Thoracic aorta (tissue), 2 donors: ENCODE measurements at regions not wholly inside any gene's neighbourhood (a gene's known extent, or its start where the extent isn't known, plus 50 kb on each side); places are given as distances from the start of the nearest gene placed in this dataset.
"Not testable (repeated sequence)": the region's sequence is repeated elsewhere in the genome, so short reads cannot be mapped to it uniquely, and the experiment has no call there.

ENCODE experiments used
- ATAC-seq: fragments of 150-250 bp; one replicate; pipeline ENCODE4 v1.8.0; 2017; ENCODE audit warnings: low read depth; ENCODE audit not compliant: insufficient number of reproducible peaks, low FRiP score
- DNase-seq: peaks from one replicate; pipeline ENCODE4 v3.0.0-alpha.2; 2020; ENCODE audit warnings: low spot score
- H3K27ac ChIP-seq, 2 donors: fragments of 200-600 bp; sonication (generic); 1 replicate in 1 of 2; 2 replicates in 1 of 2; pipeline ENCODE4 v1.5.1; 2016; ENCODE audit warnings: mild to moderate bottlenecking in 2 of 2, moderate library complexity in 2 of 2
- H3K27me3 ChIP-seq: fragments of 200-600 bp; sonication (generic); replicated peaks from 2 replicates; pipeline ENCODE4 v1.6.0; 2016; ENCODE audit warnings: mild to moderate bottlenecking; ENCODE audit not compliant: insufficient read depth
- H3K36me3 ChIP-seq: fragments of 200-600 bp; sonication (generic); one replicate; pipeline ENCODE4 v1.5.1; 2016
- H3K4me1 ChIP-seq, 2 donors: fragments of 200-600 bp; sonication (generic); 1 replicate in 1 of 2; 2 replicates in 1 of 2; pipeline versions ENCODE4 v1.5.1 to v1.6.0; 2016; ENCODE audit warnings: low read depth in 2 of 2, mild to moderate bottlenecking in 1 of 2; ENCODE audit not compliant: control insufficient read depth in 1 of 2
- H3K4me3 ChIP-seq: fragments of 200-600 bp; sonication (generic); 2 replicates; pipeline ENCODE4 v1.5.1; 2016; ENCODE audit warnings: mild to moderate bottlenecking
- H3K9me3 ChIP-seq: fragments of 200-600 bp; sonication (generic); 2 replicates; pipeline ENCODE4 v1.5.1; 2016
- CTCF ChIP-seq: fragments of 200-600 bp; sonication (generic); IDR thresholded peaks from one replicate; pipeline ENCODE4 v1.5.1; 2019; ENCODE audit warnings: antibody characterized with exemption

GRCh38 chr2:221896505-221897151 lies 324.5 kb upstream of the EPHA4 start:
- DNase-seq (no peak), ATAC-seq (no peak)
- H3K9me3 ChIP-seq = no peaks in the 10 kb centered on the region
- no peak overlapping the region for H3K27ac ChIP-seq
- TF ChIP-seq CTCF = no peak
- H3K4me1 ChIP-seq = peaks cover 0 to 6% of the 10 kb centered on the region in 2 donors
- H3K36me3 ChIP-seq = no peaks in the 10 kb centered on the region
- H3K27me3 ChIP-seq = no peaks in the 10 kb centered on the region
- H3K4me3 ChIP-seq = peak overlapping the region; percentile 39

GRCh38 chr2:221895366-221896121 lies 323.4 kb upstream of the EPHA4 start:
- no peak for ATAC-seq

GRCh38 chr2:221893501-221893900 lies 321.4 kb upstream of the EPHA4 start:
- ATAC-seq (no peak), DNase-seq (no peak)
- no peaks in the 10 kb centered on the region for H3K9me3 ChIP-seq
- H3K36me3 ChIP-seq = no peaks in the 10 kb centered on the region
- H3K27ac ChIP-seq = no peak overlapping the region
- peaks cover 0 to 6% of the 10 kb centered on the region in 2 donors for H3K4me1 ChIP-seq
- no peaks in the 10 kb centered on the region for H3K27me3 ChIP-seq
- no peak for TF ChIP-seq CTCF
- H3K4me3 ChIP-seq = no peak overlapping the region

More at GRCh38 chr2:221895366-221896121, 323.4 kb upstream of the EPHA4 start:
- Histone ChIP-seq H3K36me3 (no peaks in the 10 kb centered on the region), H3K9me3 (no peaks in the 10 kb centered on the region), H3K27me3 (no peaks in the 10 kb centered on the region), H3K4me1 (peaks cover 0 to 6% of the 10 kb centered on the region in 2 donors), H3K27ac (no peak overlapping the region), H3K4me3 (no peak overlapping the region)
- no peak for DNase-seq
- no peak for TF ChIP-seq CTCF

- DNase-seq, H3K36me3 ChIP-seq, H3K27ac ChIP-seq, H3K27me3 ChIP-seq, H3K4me1 ChIP-seq, H3K9me3 ChIP-seq, ATAC-seq, H3K4me3 ChIP-seq: not testable (repeated sequence)
These were observed 319.9 kb upstream of the EPHA4 start for GRCh38 chr2:221892006-221892405.

GRCh38 chr2:221883976-221884375 lies 311.9 kb upstream of the EPHA4 start:
- DNase-seq (no peak), ATAC-seq (no peak)
- no peak overlapping the region for H3K27ac ChIP-seq
- H3K27me3 ChIP-seq = no peaks in the 10 kb centered on the region
- no peaks in the 10 kb centered on the region for H3K36me3 ChIP-seq
- H3K4me3 ChIP-seq = no peak overlapping the region
- no peaks in the 10 kb centered on the region for H3K4me1 ChIP-seq
- no peaks in the 10 kb centered on the region for H3K9me3 ChIP-seq
- no peak for TF ChIP-seq CTCF
